ENCODE measurements at regions not wholly inside any gene's neighbourhood (a gene's known extent, or its start where the extent isn't known, plus 50 kb on each side); places are given as distances from the start of the nearest gene placed in this dataset.
"Not testable (repeated sequence)": the region's sequence is repeated elsewhere in the genome, so short reads cannot be mapped to it uniquely, and the experiment has no call there.

DNA sequence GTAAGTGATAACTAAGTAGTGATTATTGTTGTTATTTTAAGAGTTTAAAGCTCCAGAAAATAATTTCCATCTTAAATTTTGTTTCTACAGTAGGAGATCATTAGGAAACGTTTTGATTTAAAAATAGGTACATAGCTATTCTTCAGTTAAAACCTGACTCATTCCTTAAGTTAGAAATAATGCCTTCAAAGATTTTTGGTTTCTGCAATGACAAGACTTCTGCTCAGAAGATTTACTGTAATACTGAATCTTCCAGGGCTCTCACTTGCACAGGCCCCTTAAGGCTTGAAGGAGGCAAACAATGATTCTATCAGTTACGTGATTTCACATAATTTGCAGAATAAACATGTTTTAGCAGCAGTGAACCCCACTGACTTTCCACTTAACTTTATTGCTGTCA, 333.7 kb downstream of the RAD51AP2 start:
- no peak for DNase-seq

DNA sequence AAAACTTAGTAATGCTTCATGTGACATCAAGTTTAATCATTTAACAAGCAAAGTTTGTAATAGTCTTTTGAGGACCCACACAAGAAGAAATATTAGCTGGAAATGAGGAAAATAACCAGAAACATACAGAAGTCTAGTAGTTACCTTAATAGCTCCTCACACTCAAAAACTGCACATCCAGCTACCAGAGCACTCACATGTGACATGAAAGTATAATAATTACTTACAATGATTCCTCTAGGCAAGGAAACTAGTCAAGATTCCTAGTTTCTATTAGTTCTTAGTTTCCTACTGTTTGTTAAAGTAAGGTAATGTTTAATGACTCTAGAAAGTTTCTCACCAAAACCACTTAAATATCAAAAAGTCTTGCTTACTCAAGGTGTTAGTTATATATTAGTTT, 335.8 kb downstream of the RAD51AP2 start:
- no peak for DNase-seq

DNA sequence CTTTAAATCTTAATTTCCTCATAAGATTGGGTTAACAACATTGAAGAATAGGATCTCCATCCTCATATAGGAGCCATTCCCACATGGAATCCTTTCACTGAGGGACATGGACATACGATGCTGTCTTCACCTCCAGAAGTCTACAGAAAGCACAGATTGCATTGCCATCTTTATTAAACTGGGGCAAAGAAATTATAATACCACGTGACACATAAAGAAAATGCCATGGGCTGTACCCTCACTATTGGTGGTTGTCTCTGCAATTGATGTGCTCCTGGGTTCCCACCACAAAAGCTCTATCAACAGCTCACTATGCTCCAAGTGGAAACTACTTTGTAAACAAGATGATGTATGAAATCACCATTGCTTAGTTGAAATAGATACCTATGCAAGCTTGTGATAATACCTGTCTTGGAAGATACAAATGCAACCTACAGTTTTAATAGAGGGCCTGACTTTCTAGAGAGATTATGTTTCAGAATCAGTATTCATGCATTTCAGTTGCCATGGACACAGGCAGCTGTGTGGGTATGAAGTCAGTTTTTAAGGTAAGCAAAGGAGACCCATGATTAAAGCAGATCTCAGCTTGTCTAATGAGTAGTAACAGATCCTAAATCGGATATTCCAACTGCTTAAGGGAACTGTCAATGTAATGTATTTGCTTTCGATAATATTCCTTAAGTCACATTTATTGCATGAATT, 337.0 kb downstream of the RAD51AP2 start:
- DNase-seq = no peak

DNA sequence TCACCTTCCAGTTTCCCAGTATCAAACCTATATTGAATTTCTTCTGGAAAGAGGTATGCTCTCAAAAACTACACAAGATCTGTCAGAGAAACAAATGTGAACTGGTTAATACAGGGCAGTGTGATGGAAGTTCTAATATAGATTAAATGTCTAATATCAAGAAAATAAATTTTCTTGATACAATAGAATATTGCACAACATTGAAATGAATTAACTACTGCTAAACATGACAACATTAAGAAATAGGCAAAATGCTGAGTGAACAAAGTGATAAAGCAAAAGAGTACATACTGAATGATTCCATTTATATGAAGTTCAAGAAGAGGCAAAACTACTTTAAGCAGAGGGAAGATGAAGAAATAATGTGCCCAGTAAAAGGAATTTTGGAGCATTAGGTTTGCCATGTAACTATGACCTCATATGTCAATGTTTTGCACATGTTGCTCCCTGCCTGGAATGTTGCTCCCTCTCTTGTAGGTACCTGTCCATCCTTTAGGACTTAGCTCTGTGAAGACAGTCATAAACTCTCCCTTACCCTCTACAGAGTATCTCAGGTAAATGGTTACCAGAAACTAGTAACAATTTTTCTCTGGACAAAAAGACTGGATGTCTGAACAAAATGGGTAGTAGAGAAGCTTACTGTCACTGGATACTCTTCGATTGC, 339.0 kb downstream of the RAD51AP2 start:
- DNase-seq = no peak

DNA sequence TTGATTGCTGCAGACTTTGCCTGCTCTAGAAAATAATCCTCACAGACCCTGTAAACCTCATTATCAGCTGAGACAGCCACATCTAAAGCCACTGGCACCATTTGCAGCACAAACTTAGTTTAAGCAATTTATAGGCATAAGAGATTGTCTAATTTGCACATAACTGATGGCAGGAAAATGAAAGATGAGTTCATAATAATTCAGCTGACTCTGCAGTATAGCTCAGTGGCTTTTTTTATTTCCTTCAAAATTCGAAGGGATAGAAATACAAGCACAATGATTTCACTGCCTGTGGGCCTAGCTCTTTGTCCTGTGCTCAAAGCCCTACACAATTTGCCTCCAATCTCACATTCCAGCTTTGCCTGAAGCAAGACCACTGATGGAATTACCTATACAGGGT, 341.2 kb downstream of the RAD51AP2 start:
- DNase-seq = no peak

DNA sequence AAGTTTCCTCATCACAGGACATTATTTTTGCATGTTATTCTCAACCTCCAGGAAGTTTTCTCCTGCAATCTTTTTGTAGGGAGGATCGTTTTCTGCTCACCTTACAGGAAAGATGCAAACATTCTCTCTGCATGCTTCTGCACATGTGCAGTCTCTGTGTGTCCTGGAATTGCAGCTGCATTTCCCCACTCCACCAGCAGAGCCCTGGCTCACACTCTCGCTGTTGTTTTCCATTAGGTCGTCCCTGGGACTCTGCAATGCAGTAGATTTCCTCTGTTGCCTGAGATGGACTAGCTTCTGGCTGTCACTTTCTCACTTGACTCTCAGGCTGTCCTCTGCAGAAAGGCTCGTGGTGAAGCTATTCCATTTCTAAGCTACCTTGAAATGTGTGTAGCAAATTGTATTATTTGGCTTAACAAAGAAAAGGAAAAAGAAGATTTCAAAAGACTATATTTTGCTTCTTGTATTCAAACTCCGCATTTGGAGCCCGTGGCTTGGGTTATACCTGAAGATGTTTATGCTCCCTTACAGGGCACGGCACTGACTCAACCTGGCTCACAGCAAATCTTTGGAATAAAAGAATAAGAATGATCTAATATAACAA, 346.7 kb downstream of the RAD51AP2 start:
- no peak for DNase-seq

DNA sequence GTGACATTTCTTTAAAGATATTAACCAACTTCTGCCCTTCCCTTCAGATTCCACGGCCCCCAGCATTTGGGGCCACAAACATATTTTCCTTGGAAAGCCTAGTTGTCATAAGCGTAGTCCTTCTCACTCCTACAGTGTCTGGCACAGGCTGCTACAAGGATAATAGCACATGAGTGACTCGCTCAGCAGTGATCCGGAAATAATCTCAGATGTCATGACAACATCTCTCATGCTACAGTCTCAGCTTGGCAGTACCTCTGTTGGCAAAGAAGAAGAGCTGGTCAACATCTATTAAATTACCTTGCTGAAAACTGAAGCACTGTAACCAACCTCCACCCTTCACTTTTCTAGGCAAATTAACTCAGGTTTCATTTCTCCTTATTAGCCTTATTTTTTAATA, 351.7 kb downstream of the RAD51AP2 start:
- DNase-seq = no peak

DNA sequence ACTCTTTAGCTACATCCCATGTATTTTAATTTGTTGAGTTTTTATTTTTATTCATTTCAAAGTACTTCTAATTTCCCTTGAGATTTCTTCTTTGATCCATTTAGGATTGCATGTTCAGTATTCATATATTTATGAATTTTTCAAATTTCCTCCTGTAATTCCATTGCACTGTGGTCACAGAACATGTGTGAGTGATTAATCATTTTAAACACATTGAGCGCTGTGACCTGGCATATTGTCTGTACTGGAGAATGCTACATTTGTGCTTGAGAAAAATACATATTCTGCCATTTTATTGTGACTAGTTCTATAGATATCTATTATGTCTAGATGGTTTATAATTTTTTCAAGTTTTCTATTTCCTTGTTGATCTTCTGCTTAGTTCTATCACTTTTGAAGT, 353.7 kb downstream of the RAD51AP2 start:
- no peak for DNase-seq

DNA sequence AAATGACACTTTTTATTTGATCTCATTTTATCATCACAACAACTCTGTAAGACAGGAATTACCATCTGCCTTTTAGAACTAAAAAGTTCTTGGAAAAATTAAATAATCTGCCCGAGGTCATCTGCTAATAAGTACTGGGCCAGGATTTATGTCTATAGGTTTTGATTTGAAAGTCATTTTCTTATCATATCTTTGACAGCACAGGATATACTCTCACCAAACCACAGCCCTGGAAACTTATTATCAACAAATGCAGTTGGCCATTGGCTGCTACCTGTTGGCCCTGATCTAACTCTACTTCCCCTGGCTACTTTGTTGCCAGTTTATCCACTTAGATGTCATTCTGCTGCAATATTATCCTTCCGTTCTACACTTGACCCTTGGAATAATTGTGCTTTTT, 354.6 kb downstream of the RAD51AP2 start:
- no peak for DNase-seq

DNA sequence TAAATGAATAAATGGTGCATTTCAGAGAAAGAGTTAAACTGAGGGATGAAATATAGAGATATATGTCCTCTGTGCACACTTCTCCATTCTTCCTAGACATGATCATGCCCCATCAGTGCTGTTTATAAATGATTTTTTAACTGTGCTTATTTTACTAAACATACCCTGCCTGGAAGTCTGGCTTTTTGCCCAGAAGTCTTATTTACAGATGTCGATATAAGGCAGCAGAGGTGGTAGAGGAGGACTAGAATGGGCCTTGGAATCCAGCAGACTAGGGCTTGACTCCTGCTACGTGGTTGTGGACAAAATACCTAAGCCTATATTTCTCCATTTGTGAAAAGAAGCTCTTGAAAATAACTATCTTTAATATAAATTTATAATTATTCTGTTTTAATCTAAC, 355.5 kb downstream of the RAD51AP2 start:
- DNase-seq = no peak

DNA sequence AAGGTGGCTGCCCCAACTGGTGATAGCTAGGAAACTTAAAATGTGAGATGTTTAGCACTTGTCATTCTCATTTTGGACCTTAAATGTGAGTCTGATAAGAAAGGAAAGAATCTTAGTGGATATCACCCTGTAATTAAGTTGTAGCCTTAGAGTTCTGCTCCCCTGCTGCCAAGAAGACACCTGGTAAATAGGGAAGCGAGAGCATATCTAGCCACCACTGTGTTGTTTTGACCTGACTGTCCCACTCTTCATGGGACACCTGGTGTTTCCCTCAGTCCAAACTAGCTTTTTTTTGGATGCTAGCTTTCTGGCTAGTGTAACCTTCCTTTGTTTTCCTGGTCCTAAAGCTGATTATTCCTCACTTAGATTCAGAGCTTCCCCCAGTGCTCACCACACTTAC, 357.6 kb downstream of the RAD51AP2 start:
- DNase-seq = no peak

DNA sequence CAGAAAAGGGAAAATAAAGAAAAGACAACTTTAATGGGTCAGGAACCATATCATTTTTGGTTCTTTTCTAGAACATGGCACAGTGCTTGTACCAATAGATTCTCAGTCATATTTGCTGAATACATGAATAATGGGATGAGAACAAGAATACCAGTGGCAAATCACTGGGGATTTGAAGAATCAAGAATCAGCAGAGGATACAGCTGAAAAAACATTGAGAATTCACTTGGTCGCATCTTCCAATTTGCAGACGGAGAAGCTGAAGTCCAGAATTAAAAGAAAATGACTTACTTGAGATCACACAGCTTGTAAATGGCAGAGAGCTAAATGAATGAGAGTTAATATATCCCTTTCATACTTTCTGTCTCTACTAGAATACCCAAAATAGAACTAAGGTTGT, 362.2 kb downstream of the RAD51AP2 start:
- DNase-seq = no peak

DNA sequence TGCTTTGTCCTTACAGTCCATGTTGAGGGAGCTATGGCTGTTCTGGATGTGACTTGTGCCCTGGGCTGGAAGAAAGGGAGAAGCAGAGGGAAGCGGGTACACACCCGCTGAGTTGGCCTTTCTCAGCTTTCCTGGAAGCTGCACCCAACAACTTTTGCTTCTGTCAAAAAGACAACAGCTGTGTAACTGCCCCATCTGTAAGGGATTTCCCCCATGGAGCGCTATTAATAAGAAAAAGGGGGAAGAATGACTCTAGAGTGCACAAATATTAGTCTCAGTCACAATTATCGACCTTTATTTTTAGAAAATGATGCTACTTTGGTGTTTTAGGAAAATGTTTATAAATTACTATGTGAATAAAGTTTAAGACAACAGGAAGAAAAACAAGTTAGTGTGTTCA, 368.3 kb downstream of the RAD51AP2 start:
- DNase-seq = no peak

DNA sequence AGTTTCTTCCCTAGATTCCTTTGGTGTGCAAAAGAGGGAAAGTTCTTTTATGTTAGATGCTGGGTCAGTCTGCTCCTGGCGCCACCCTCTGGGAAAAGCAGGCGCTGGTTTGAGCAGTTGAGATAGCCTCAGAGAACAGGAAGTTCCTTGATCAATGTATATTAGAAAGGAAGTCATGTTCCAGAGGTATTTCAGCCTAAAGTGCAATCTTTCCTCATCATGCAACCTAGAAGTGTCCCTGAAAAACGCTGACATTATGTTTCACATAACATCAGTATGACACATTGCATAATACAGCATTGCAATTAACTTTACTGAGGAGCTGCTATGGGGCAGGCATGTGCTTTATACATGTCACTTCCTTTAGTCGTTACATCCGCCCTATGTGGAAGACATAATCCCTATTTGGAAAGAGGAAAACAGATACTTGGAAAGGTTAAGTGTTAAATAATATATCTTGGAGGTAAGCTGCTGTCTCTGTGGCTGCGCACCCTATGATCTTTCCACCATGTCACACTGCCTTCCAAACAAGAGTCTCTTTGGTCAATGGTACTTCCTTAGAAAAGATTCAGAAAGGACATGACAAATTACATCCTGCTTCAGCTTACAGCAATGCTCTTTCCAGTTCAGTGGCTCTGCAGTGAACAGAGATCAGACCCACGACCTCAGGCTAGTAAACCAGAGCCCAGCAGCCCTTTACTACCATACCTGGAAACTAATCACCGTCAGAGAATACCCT, 369.7 kb downstream of the RAD51AP2 start:
- DNase-seq = no peak

DNA sequence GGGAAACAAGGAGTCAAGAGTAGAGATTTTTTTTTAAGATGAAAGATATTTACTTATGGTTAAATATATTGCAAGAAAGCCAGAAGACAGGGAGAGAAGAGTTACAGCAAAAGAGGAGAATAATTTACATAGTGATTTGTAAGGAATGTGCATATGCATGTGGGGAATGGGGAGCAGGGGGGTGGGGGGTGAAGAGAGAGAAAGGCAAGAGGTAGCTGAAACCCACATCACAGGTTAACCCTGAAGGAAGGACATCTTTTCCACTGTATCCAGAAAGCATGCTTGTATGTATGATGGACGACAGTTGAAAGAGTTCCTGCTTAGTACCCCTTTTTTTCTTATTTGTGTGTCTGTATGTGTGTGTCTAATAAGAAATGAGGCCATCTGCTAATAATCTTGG, 371.9 kb downstream of the RAD51AP2 start:
- no peak for DNase-seq

DNA sequence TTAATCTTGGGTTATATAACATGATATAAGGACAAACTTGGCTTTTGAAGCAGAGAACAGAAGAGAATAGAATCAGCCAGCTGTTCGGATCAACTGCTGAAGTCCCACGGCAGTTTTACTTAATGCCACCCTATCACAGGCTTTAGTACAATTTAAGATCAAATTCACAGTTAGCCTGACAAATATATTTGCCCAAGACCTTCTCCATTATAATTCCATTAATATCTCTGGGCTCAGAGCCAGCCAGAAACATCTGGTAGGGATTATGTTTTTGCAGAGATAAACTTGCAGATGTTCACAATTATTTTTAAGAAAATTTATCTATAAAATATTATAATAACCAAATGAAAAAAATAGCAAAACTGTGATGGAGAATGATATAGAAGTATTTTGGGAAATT, 381.4 kb downstream of the RAD51AP2 start:
- DNase-seq = no peak

DNA sequence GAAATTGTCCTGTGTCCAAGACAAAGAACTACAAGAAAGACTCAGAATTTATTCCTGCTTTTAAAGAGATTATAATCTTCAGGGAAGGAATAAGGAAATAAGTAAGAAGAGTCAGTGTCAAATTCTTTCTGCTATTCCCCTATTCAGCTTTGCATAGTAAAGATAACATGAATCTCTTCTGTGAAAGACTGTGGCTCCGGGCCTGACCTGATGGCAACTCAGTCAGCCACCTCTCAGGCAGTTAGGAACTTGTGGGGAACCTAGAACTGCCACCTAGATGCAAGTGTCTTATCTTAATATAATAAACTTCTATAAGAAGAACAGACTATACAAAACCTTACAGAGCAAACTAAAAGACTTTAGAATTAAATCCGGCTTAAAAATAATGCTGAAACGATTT, 382.0 kb downstream of the RAD51AP2 start:
- DNase-seq = no peak

DNA sequence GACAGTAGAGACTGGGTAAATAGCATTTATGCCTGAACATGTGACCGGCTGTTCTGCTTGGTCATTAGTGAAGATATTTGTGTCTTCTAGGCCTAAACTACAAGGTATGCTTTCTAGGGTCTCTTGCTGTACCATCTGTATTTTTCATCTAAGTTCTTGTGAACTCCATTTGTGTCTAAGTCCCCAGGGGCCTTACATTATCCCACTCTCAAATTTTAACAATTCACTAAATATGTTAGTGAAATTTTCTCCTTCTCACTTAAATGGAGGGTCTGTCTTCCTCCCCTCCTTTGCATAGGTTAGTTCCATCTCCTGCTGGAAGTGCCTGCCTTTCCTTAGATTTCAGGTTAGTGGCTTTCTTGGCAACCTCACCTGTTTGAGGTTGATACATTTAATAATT, 382.6 kb downstream of the RAD51AP2 start:
- no peak for DNase-seq

DNA sequence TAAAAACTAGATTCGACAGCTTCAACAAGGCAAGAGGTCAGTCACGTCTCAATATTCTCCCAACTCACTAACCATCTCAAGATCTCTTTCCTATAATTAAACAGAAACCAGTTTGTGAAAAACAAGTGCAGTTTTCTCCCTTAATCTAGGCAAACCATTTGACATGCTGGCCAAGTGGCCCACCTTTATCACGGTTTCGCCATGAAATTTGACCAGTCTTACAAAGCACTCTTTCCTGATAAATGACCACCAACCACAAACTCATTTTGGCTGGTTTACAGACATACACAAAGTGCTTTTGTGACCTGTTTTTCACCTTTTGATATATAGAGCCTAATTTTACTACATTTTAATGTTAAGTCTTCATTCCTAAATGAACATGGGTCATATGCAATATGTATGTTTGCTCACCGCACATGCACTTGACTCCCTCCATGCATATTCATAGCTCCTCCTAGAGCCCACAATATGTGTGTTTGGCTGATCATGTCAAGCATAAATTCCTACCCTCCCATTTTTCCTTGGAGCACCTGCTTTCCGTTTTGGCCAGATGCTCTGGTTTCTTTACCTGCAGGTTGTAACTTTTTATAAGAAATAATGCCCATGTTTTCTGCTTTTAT, 385.1 kb downstream of the RAD51AP2 start:
- DNase-seq = no peak

DNA sequence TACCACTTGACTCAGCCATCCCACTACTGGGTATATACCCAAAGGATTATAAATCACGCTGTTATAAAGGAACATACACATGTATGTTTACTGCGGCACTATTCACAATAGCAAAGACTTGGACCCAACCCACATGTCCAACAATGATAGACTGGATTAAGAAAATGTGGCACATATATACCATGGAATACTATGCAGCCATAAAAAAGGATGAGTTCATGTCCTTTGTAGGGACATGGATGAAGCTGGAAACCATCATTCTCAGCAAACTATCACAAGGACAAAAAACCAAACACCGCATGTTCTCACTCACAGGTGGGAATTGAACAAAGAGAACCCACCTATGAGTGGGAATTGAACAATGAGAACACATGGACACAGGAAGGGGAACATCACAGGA, 387.6 kb downstream of the RAD51AP2 start:
- not testable (repeated sequence) for DNase-seq

DNA sequence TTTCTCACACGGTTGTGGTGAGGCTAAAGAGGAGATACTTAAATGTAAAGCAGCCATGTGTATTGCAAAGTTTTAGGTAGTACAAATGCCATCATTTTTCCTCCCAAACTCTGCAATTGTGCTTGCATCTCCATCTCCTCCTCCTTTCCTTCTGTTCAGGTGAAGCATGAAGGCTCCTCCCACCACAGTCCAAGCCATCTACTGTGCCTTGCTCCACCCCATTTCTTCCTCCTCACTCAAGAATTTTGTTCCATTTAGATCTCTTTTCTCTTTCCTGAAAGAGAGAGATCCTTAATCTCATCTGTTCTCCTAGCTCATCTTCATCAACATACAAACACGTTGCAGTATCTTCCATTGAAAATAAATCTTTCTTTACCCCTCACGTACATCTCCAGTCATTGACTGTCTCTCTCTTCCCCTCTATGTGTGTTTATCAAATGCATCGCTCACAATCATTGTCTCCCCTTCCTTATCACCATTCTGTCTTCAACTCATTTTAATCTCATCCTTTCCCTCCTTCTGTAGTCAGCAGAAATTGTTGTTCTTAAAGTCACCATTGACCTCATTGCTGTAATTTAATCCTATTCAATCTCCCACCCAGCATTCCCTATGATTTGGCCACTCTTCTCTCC, 392.1 kb downstream of the RAD51AP2 start:
- no peak for DNase-seq

DNA sequence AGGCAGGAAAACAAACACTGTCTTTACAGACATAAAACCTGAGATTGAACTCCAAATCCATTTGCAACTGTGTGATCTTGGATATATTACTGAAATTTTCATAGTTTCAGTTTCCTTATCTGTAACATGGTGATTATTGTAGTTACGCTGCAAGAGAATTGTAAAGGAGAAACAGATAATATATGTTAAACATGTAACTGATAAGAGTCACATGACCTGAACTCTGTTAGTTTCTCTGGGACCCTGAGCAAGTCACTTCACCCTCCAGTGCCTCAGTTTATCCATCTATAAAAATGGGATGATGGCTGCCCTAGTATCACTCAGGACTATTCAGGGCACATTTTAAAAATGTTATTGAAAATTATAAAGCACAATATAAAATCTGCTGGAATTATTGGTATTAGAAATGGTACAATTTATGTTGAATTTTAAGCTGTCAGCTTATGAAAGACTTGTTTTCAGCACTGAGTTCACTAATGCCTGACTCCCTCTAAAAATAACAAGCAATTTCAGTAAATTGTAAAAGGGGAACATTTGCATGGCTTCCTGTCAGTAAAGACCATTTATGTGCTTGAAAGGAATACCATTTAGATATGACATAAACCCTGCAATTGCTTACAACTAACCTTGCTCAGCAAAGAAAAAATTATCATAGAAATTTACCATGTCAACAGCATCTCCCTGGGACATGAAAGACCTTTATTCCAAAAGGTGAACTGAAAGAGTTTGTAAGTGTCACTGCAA, 393.5 kb downstream of the RAD51AP2 start:
- DNase-seq = no peak
